Omental fat pad (tissue), 3 donors: ENCODE measurements at regions not wholly inside any gene's neighbourhood (a gene's known extent, or its start where the extent isn't known, plus 50 kb on each side); places are given as distances from the start of the nearest gene placed in this dataset.
"Not testable (repeated sequence)": the region's sequence is repeated elsewhere in the genome, so short reads cannot be mapped to it uniquely, and the experiment has no call there.

Source experiments
- ATAC-seq: fragments of 150-250 bp; one replicate; pipeline ENCODE4 v1.9.1; 2016; ENCODE audit warnings: mild to moderate bottlenecking, moderate library complexity; ENCODE audit not compliant: low FRiP score
- DNase-seq: peaks from one replicate; pipeline ENCODE4 v3.0.0-alpha.2; 2019; ENCODE audit warnings: low spot score
- TF ChIP-seq, protein P1 (sequence below), 3 donors: fragments of 450-650 bp; IDR thresholded peaks; one replicate each; pipeline ENCODE4 v1.5.1; 2016 to 2017; ENCODE audit warnings: antibody characterized with exemption in 3 of 3, mild to moderate bottlenecking in 3 of 3, moderate library complexity in 2 of 3

DNA sequence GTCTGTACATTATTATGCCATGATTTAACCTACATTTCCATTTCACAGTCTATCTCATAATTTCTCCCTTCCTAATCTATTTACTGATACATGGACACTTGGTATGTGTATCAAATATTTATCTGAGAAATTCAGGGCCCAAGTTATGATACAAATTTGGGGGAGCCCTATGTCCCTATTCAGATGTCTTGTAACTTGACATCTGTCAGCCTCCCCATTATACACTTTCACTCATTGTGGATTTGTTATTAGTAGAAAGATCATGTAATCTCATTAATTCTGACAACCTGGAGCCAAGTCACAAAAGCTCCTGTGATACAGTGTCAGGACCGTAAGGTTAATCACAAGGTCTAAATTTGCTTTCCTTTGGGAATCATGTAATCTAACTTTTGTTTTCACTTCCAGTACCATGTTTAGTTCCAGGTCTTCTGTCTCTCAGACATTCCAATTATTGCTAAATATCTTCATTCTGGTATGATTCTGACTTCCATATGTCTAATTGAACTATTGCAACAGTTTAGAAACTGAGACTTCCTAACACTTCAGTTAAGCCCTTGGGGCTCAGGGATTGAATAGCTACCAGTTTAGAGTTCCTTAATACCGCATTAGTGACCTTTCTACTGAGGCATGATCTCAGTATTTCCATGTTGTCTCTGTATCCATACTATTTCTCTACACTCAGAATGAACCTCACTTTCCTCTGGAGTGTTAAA is 182.9 kb upstream of the NUDT12 start:
- DNase-seq (no peak), ATAC-seq (no peak)
- TF ChIP-seq, protein P1, sequence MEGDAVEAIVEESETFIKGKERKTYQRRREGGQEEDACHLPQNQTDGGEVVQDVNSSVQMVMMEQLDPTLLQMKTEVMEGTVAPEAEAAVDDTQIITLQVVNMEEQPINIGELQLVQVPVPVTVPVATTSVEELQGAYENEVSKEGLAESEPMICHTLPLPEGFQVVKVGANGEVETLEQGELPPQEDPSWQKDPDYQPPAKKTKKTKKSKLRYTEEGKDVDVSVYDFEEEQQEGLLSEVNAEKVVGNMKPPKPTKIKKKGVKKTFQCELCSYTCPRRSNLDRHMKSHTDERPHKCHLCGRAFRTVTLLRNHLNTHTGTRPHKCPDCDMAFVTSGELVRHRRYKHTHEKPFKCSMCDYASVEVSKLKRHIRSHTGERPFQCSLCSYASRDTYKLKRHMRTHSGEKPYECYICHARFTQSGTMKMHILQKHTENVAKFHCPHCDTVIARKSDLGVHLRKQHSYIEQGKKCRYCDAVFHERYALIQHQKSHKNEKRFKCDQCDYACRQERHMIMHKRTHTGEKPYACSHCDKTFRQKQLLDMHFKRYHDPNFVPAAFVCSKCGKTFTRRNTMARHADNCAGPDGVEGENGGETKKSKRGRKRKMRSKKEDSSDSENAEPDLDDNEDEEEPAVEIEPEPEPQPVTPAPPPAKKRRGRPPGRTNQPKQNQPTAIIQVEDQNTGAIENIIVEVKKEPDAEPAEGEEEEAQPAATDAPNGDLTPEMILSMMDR (IDR thresholded peaks at IDR 0.05), result no peak

DNA sequence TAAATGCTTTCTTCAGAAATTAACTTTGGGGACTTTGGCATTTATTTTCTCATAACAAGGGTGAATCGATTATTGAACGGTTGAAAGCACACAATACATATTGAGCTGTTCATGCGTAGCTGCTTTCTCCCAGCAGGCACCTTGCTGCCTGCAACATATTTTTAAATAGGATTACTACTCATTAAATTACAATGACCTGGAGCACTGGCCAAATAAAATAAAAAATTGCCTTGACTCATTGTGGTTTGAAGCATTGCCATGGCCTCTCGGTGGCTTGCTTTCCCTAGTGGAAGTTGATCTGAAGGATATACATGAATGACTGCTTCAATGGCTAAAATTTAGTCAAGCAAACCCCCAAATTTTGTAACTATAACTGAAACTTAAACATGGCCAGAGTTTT is 181.6 kb upstream of the NUDT12 start:
- TF ChIP-seq, protein P1 (IDR thresholded peaks at IDR 0.05), result no peak
- ATAC-seq (no peak), DNase-seq (no peak)

DNA sequence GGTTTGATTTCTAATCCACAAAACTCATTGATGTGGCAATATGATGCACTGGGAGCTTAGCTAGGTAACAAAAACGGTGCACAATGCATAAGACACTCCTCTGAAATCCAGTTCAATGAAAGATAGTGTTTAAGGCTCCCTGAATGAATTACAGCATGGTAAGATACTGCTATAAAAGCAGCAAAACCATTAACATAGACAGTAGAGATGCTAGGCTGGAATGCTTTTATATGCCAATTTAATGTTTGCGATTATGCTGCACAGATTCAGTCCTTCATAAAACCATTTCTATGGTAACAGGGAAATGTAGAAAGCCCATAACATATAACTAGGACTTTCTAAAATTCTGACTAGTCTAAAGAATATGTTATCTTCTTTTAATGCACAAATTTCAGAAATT is 180.8 kb upstream of the NUDT12 start:
- DNase-seq, result no peak
- TF ChIP-seq, protein P1 (IDR thresholded peaks at IDR 0.05), result no peak
- ATAC-seq, result no peak

DNA sequence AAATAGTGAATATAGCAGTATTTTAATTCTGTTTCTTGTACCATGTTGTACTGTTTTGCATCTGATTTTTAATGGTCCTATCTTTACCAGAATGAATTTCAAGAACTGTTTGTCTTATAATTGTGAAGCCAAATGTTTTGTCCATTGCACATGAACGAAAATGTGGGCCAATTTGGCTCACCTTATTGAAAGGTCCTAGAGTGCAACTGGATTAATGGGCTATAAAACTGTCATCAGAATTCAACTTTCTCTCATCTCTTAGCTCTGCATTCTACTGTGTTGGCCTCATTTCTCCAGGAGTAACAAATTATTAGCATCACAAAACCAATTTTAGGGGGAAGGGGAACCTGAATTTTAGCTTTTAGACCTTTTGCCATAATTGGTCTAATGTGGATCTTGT is 179.4 kb upstream of the NUDT12 start:
- ATAC-seq (no peak), DNase-seq (no peak)
- TF ChIP-seq, protein P1 (IDR thresholded peaks at IDR 0.05), result no peak

DNA sequence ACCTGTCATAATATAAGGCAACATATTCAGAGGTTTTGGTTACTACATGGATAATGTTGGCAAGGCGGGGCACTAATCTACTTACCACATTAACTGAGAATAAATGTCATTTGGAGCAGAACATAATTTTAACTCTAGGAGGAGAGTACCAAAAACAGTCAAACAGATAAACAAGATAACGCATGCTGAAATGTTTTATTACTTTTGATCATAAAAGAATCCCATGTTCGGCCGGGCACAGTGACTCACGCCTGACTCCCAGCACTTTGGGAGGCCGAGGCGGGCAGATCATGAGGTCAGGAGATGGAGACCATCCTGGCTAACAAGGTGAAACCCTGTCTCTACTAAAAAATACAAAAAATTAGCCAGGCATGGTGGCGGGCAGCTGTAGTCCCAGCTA is 173.8 kb upstream of the NUDT12 start:
- DNase-seq, ATAC-seq: not testable (repeated sequence)

DNA sequence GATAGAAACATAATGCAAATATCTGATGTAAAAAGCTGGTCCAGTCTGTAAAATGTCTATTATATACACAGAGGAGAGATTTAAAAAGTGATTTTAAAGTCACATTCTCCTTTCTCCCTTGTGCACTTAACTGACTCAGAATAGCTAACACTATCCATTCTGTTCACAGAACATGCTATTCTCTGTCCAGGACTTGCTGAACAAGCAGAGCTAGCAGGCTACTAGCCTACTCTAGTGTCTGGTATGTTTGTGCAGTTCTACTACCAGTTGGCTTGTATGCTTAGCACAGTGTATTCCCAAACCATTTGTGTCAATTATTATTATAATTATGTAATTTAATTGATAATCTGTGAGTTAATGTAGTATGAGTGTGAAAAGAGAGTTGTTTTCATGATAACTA is 161.7 kb upstream of the NUDT12 start:
- DNase-seq (no peak), ATAC-seq (no peak)
- TF ChIP-seq, protein P1 (IDR thresholded peaks at IDR 0.05), result no peak

DNA sequence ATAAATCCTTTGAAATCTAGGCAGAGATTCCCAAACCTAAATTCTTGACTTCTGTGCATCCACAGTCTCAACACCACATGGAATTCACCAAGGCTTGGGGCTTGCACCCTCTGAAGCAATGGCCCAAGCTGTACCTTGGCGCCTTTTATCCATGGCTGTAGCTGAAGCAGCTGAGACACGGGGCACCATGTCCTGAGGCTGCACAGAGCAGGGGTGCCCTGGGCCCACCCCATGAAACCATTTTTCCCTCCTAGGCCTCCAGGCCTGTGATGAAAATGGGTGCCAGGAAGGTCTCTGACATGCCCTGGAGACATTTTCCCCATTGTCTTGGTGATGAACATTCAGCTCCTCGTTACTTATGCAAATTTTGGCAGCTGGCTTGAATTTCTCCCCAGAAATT is 158.6 kb upstream of the NUDT12 start:
- ATAC-seq, result no peak
- no peak for DNase-seq
- TF ChIP-seq, protein P1 (IDR thresholded peaks at IDR 0.05), result no peak
